ENCODE measurements at regions not wholly inside any gene's neighbourhood (a gene's known extent, or its start where the extent isn't known, plus 50 kb on each side); places are given as distances from the start of the nearest gene placed in this dataset.

DNA sequence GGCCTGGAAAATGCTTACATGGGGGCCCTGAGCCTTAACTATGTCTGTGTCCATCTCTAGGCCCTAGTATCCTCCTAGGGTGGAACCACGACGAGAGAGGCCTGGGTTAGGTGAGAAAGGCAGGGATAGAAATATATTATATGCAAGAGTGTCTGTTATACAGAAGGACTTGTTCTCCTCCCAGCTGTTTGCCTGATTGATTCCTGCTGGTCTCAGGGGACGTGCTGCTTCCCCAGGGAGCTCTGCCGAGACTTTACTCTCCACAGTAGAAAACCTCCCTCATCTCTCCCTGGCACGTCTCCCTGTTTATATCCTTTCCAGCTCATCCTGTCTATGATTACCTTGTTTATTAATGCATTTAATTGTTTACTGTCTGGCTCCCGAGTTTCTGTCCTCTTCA lies 132.6 kb downstream of the MIAT start:
- TF ChIP-seq POLR2A (IDR thresholded peaks at IDR 0.05), result no peak
- TF ChIP-seq, protein P1, sequence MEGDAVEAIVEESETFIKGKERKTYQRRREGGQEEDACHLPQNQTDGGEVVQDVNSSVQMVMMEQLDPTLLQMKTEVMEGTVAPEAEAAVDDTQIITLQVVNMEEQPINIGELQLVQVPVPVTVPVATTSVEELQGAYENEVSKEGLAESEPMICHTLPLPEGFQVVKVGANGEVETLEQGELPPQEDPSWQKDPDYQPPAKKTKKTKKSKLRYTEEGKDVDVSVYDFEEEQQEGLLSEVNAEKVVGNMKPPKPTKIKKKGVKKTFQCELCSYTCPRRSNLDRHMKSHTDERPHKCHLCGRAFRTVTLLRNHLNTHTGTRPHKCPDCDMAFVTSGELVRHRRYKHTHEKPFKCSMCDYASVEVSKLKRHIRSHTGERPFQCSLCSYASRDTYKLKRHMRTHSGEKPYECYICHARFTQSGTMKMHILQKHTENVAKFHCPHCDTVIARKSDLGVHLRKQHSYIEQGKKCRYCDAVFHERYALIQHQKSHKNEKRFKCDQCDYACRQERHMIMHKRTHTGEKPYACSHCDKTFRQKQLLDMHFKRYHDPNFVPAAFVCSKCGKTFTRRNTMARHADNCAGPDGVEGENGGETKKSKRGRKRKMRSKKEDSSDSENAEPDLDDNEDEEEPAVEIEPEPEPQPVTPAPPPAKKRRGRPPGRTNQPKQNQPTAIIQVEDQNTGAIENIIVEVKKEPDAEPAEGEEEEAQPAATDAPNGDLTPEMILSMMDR (IDR thresholded peaks at IDR 0.05), result no peak
- no peak for TF ChIP-seq EP300 (IDR thresholded peaks at IDR 0.05)

Data from suprapubic skin (tissue), 3 donors.